ENCODE measurements at regions not wholly inside any gene's neighbourhood (a gene's known extent, or its start where the extent isn't known, plus 50 kb on each side); places are given as distances from the start of the nearest gene placed in this dataset.

- TF ChIP-seq, protein P1, sequence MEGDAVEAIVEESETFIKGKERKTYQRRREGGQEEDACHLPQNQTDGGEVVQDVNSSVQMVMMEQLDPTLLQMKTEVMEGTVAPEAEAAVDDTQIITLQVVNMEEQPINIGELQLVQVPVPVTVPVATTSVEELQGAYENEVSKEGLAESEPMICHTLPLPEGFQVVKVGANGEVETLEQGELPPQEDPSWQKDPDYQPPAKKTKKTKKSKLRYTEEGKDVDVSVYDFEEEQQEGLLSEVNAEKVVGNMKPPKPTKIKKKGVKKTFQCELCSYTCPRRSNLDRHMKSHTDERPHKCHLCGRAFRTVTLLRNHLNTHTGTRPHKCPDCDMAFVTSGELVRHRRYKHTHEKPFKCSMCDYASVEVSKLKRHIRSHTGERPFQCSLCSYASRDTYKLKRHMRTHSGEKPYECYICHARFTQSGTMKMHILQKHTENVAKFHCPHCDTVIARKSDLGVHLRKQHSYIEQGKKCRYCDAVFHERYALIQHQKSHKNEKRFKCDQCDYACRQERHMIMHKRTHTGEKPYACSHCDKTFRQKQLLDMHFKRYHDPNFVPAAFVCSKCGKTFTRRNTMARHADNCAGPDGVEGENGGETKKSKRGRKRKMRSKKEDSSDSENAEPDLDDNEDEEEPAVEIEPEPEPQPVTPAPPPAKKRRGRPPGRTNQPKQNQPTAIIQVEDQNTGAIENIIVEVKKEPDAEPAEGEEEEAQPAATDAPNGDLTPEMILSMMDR (IDR thresholded peaks at IDR 0.05; ENCODE audit: low read depth, low read length, missing input control) = no peak
- no peak for TF ChIP-seq MAX (IDR thresholded peaks at IDR 0.05)
- no peak for TF ChIP-seq ZBTB33 (IDR thresholded peaks at IDR 0.05)
- no peak for TF ChIP-seq JUND (IDR thresholded peaks at IDR 0.05)
- no peak for TF ChIP-seq EGR1 (IDR thresholded peaks at IDR 0.05; ENCODE audit: low read depth in 2 of 2)
- TF ChIP-seq RXRA (IDR thresholded peaks at IDR 0.05) = no peak
These were observed 136.9 kb upstream of the FREM1 start for GRCh38 chr9:15047028-15047551.

Measured in liver (tissue), 3 donors.